ENCODE measurements at regions not wholly inside any gene's neighbourhood (a gene's known extent, or its start where the extent isn't known, plus 50 kb on each side); places are given as distances from the start of the nearest gene placed in this dataset.

GRCh38 chr3:64358176-64358575 lies 132.9 kb upstream of the PRICKLE2 start:
- H3K4me3 ChIP-seq (ENCODE audit: low read depth, low read length): no peak overlapping the region

GRCh38 chr3:64357481-64357880 lies 132.2 kb upstream of the PRICKLE2 start:
- no peak overlapping the region for H3K4me3 ChIP-seq (ENCODE audit: low read depth, low read length)

GRCh38 chr3:64355401-64355807 lies 130.1 kb upstream of the PRICKLE2 start:
- no peak overlapping the region for H3K4me3 ChIP-seq (ENCODE audit: low read depth, low read length)

- H3K4me3 ChIP-seq (ENCODE audit: low read depth, low read length): no peak overlapping the region
These were observed 129.7 kb upstream of the PRICKLE2 start for GRCh38 chr3:64354956-64355355.

- H3K4me3 ChIP-seq (ENCODE audit: low read depth, low read length): no peak overlapping the region
These were observed 129.0 kb upstream of the PRICKLE2 start for GRCh38 chr3:64354221-64354620.

GRCh38 chr3:64353226-64353625 lies 128.0 kb upstream of the PRICKLE2 start:
- no peak overlapping the region for H3K4me3 ChIP-seq (ENCODE audit: low read depth, low read length)

GRCh38 chr3:64352639-64352992 lies 127.3 kb upstream of the PRICKLE2 start:
- no peak overlapping the region for H3K4me3 ChIP-seq (ENCODE audit: low read depth, low read length)

GRCh38 chr3:64351713-64352638 lies 126.7 kb upstream of the PRICKLE2 start:
- no peak overlapping the region for H3K4me3 ChIP-seq (ENCODE audit: low read depth, low read length)

- H3K4me3 ChIP-seq (ENCODE audit: low read depth, low read length): no peak overlapping the region
These were observed 124.3 kb upstream of the PRICKLE2 start for GRCh38 chr3:64349551-64349950.

GRCh38 chr3:64345371-64345770 lies 120.1 kb upstream of the PRICKLE2 start:
- no peak overlapping the region for H3K4me3 ChIP-seq (ENCODE audit: low read depth, low read length)

- H3K4me3 ChIP-seq (ENCODE audit: low read depth, low read length): no peak overlapping the region
These were observed 119.5 kb upstream of the PRICKLE2 start for GRCh38 chr3:64344721-64345207.

- no peak overlapping the region for H3K4me3 ChIP-seq (ENCODE audit: low read depth, low read length)
These were observed 118.6 kb upstream of the PRICKLE2 start for GRCh38 chr3:64343689-64344430.

- H3K4me3 ChIP-seq (ENCODE audit: low read depth, low read length): no peak overlapping the region
These were observed 117.8 kb upstream of the PRICKLE2 start for GRCh38 chr3:64342940-64343688.

GRCh38 chr3:64341296-64341695 lies 116.0 kb upstream of the PRICKLE2 start:
- H3K4me3 ChIP-seq (ENCODE audit: low read depth, low read length): no peak overlapping the region

GRCh38 chr3:64340641-64341101 lies 115.4 kb upstream of the PRICKLE2 start:
- H3K4me3 ChIP-seq (ENCODE audit: low read depth, low read length): no peak overlapping the region

GRCh38 chr3:64336488-64336887 lies 111.2 kb upstream of the PRICKLE2 start:
- no peak overlapping the region for H3K4me3 ChIP-seq (ENCODE audit: low read depth, low read length)

- H3K4me3 ChIP-seq (ENCODE audit: low read depth, low read length): no peak overlapping the region
These were observed 107.4 kb upstream of the PRICKLE2 start for GRCh38 chr3:64332459-64333350.

- H3K4me3 ChIP-seq (ENCODE audit: low read depth, low read length): no peak overlapping the region
These were observed 106.3 kb upstream of the PRICKLE2 start for GRCh38 chr3:64331605-64332004.

- no peak overlapping the region for H3K4me3 ChIP-seq (ENCODE audit: low read depth, low read length)
These were observed 103.8 kb upstream of the PRICKLE2 start for GRCh38 chr3:64329037-64329436.

All from iPS-11a (cell line).